ENCODE measurements at regions not wholly inside any gene's neighbourhood (a gene's known extent, or its start where the extent isn't known, plus 50 kb on each side); places are given as distances from the start of the nearest gene placed in this dataset.

- no peak for DNase-seq (ENCODE audit: low read depth, low spot score)
Observed at GRCh38 chr1:38430949-38431348, 384.4 kb upstream of the POU3F1 start.

- DNase-seq (ENCODE audit: low read depth, low spot score), result no peak
Observed at GRCh38 chr1:38424677-38425076, 378.1 kb upstream of the POU3F1 start.

DNA sequence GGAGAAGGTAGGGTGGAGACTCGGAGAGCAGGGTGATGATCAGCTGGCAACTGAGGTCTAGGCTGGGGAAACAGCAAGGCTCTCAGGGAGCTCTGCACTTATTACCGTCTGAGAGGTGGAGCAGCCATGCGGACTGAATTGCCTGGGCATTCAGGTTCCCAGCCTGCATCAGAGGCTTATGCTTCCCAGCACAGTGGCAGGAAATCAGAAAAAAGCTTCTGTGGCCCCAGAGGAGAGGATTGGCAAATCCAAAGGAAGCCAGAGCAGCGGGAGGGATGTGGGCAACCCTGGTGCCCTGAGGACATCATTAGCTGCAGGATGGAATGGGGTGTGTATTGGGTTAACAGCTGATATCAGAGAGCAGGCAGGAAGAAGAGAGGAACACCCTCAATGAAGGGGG lies 374.1 kb upstream of the POU3F1 start:
- DNase-seq (ENCODE audit: low read depth, low spot score), result no peak

- DNase-seq (ENCODE audit: low read depth, low spot score), result no peak
Observed at GRCh38 chr1:38418195-38419030, 371.8 kb upstream of the POU3F1 start.

DNA sequence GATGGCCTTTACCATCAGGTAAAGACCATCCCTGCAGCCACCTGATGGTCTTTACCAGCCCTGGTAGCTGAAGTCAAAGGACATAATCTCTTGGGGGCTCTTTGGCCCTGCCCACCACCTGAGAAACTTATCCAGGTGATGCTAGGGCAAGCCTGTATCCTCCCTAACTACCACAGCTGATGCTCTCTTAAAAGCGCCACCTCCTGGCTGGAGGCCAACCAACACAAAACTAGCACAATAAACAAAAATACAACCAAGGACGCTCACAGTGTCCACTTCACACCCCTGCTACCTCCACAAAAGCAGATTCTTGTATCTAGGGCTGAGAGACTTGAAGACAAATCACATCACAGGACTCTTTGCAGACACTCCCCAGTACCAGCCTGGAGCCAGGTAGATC lies 357.1 kb upstream of the POU3F1 start:
- DNase-seq (ENCODE audit: low read depth, low spot score), result no peak

GRCh38 chr1:38402230-38402815 lies 355.7 kb upstream of the POU3F1 start:
- no peak for DNase-seq (ENCODE audit: low read depth, low spot score)

GRCh38 chr1:38396606-38397005 lies 350.0 kb upstream of the POU3F1 start:
- no peak for DNase-seq (ENCODE audit: low read depth, low spot score)

DNA sequence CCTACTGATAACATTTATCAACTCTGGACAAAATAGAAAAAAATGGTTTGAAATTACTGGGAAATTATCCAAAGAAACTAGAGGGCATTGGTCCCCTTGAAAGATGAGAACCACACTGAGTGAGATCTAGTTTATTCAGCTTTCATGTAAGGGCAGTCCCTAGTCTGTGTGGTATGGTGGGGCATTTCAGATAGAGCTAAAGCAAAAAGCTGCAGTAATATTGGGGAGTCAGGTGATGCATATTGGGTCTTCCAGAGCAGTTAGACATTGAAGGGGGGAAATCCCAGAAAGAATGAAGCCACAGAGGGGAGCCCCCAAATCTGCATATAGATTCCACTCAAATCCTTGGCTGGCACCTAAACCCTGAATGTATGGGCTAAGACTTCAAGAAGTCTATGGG lies 347.7 kb upstream of the POU3F1 start:
- no peak for DNase-seq (ENCODE audit: low read depth, low spot score)

DNA sequence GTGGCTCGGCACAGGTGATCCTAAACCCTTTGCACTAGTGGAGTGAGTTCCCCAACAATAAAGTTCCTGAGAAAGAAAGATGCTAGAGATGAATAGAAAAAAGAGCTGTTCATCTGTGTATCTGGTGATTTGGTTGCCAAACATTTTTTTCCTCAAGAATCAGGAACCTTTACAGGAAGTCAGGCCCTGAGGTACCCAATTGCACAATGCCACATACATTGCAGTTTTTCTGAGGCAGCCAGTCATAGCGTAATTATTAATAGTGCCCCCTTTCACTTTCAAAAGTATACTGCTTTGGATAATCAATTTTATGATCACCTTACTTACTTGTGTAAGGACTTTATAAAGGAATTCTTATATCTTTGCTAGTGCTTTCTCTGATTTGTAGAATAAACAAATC lies 346.3 kb upstream of the POU3F1 start:
- no peak for DNase-seq (ENCODE audit: low read depth, low spot score)

DNA sequence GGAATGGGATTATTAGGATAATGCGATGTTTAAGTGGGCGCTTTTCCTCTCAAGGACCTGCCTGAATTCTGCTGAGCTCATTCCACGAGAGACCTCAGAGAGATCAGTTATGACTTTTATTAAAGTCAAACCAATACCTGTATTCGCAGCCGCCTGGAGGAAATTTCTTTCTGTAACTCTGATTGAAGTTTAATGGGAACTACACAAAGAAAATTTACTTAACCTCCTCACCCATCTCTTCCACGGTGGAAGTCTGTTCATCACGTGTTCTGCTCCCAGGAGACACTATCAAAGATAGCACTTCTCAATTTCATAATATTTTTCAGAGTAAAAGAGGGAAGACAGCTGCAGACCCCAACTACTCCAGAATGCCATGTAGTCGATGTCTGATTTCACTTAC lies 334.7 kb upstream of the POU3F1 start:
- no peak for DNase-seq (ENCODE audit: low read depth, low spot score)

DNA sequence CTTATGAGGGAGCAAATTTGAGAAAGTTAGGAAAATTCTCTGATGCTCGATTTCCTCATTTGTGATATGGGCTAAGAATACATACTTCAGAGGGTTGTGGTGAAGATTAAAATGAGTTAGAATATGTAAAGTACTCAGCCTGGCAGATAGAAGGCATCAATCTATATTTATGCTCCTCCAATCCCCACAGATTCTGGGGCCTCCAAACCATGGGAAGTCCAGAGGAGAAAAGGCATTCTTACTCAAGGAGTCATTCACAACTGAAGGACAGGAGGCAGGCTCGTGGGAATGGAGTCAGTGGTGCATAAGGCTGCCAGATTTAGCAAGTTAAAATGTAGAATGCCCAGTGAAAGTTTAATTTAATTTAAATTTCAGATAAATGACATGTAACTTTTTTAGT lies 330.0 kb upstream of the POU3F1 start:
- no peak for DNase-seq (ENCODE audit: low read depth, low spot score)

DNA sequence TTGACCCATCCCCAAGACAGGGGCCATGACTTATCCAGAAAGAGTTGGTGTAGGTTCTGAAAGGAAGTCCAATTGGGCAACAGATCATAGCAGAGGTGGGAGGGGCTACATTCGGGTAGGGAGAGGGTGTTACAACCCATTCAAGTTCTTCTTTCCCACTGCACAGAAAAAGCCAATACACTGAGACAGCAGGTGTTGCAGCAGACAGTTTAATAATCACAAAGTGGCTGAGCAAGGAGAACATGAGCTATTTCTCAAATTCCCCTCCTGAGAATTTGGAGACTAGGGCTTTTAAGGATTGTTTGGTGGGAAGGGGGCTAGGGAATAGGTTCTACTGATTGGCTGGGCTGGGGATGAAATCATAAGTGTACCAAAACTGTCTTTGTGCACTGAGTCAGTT lies 328.4 kb upstream of the POU3F1 start:
- DNase-seq (ENCODE audit: low read depth, low spot score), result no peak

DNA sequence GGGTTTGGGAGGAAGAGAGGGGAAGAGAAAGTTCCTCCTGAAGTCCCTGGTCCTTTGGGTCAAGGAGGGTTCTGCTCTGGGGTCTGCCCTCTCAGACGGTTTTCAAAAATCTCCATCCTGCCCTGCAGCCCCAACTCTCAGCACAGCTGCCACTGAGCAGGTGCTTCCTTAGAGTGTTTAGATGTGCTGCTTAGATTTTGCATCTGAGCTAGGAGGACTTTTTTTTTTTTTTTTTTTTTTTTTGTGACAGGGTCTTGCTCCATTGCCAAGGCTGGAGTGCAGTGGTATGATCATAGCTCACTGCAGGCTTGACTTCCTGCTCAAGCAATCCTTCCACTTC lies 324.9 kb upstream of the POU3F1 start:
- DNase-seq (ENCODE audit: low read depth, low spot score), result no peak

DNA sequence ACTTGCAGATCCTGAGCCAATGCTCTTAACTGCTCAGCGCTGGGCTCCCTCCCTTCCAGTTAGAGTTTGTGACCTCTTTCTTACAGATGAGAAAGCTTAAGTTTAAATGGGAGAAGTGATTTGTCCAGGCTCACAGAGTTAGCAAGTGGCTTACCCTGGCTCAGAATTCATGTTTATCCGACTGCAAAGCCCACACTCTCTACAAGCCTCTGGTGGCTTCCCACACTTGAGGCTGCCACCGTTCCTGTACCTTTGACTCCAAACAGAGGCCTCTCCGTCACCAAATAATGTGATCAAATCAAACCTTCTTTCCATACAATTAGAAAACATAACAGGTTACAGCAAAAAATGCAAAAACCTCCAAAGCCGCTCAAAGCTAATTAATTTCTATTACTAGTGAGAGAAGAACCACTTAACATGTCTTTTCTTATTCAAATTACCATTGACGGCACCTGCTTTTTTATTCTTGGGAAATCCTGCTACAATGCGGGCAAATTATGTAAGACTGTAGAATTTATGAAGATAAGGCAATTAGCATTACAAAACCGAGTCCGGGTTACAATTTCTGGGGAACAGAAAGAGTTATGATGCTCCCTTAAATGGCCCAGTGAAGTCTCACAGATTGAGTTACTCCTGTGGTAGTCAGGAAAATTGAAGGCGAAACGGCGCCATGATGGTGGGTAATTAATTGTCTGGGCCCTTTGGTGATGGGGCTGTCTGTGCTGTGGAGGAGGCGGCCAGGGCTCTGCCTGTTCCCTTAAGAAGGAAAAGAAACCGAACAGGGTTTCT lies 324.3 kb upstream of the POU3F1 start:
- DNase-seq (ENCODE audit: low read depth, low spot score), result no peak

- no peak for DNase-seq (ENCODE audit: low read depth, low spot score)
Observed at GRCh38 chr1:38365242-38365641, 318.6 kb upstream of the POU3F1 start.

- DNase-seq (ENCODE audit: low read depth, low spot score), result no peak
Observed at GRCh38 chr1:38361566-38361965, 315.0 kb upstream of the POU3F1 start.

DNA sequence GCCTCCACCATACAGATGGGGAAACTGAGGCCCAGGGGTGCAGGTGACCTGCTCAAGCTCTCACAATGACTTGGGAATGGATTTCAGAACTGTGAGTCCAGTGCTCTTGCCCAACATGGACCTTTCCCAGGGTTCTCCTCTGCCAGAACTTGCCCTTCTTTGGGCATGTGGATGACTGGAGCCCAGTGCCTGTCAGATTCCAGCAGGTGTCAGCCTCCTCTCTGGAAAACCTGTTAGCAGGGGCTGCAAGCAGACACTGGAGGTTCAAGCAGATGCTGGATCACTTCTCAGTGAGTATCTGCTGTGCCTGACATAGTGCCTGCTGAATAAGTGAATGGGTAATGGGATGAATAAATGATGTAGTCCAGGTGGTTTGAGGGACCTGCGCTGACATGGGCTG lies 314.2 kb upstream of the POU3F1 start:
- DNase-seq (ENCODE audit: low read depth, low spot score), result no peak

DNA sequence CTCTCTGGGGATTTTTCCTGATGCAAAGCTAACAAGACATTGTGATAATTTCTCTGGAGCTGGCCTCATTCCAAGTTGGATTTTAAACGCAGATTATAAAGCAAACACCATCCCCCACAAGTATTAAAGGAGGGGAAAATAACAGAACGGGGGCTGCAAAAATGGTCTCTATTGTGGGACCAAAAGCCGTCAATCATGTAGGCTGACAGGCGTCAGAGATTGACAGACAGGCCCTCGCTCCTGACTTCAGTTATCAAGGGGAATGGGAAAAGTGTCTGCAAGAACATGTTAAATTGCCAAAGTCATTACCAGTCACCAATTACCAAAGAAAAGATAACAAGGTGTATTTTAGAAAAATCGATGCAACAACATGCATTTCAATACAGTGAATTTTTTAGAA lies 307.4 kb upstream of the POU3F1 start:
- DNase-seq (ENCODE audit: low read depth, low spot score), result no peak

GRCh38 chr1:38352869-38353268 lies 306.3 kb upstream of the POU3F1 start:
- DNase-seq (ENCODE audit: low read depth, low spot score), result no peak

DNA sequence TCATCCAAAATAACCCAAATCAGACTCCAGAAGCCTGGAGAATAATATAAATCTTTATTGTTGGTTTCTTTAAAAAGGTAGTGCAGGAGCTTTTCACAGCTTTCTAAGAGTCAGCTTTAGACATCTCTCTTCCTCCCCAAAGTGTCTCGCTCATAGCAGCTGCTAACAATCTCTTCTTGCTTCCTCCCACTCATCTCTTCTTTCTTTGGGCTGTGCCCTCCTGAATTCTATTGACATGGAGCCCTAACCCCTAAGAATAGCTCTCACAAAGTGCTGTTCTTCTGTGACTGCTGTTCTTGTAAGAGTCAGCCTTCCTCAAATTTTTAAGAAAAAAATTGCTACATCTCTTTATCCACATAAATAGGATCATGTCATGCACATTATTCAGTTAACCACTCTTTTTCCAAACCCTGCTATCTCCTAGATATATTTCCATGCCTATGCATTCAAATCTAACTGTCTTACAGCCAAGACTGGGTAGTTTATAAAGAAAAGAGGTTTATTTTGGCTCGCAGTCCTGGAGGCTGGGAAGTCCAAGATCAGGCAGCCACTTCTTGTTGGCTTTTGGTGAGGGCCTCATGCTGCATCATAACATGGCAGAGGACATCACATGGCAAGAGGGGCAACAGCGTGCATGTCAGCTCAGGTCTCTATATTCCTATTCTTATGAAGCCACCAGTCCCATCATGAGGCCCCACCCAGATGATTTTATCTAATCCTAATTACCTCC lies 301.0 kb upstream of the POU3F1 start:
- no peak for DNase-seq (ENCODE audit: low read depth, low spot score)

GRCh38 chr1:38344716-38345115 lies 298.1 kb upstream of the POU3F1 start:
- DNase-seq (ENCODE audit: low read depth, low spot score), result no peak

DNA sequence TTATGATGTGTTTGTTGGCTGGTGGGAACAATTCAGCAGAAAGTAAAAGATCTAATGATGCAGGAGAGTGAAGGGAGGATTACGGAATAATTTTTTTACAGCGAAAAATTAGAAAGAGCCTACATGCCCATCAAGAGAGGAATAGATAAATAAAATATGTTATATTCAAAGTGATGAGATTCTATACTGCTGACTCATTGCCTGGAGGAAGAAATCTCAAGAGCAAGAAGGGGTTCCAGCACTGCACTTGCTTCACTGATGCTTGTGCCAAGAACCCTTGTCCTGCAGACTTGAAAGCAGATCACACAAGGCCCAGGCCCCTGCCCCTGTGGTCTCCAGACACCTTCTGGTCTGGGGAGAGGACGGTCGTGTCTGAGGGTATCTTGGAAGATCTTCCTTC lies 295.1 kb upstream of the POU3F1 start:
- no peak for DNase-seq (ENCODE audit: low read depth, low spot score)

Measured in brain pericyte (primary cell).